Fibroblast of lung (primary cell): ENCODE measurements at regions not wholly inside any gene's neighbourhood (a gene's known extent, or its start where the extent isn't known, plus 50 kb on each side); places are given as distances from the start of the nearest gene placed in this dataset.

ENCODE experiments used
- DNase-seq, 2 donors: peaks; one replicate each; pipeline versions ENCODE4 v3.0.0 to v3.0.0-alpha.2; 2010; ENCODE audit warnings: low read depth in 2 of 2
- H2AFZ ChIP-seq: 2 replicates; pipeline ENCODE4 v1.5.1; 2012; ENCODE audit warnings: low read length, control low read depth, inconsistent platforms
- H3K27ac ChIP-seq: 2 replicates; pipeline ENCODE4 v1.5.1; 2011; ENCODE audit warnings: low read length, control low read depth; ENCODE audit not compliant: insufficient read depth
- H3K27me3 ChIP-seq: 2 replicates; pipeline ENCODE4 v1.5.1; 2011; ENCODE audit warnings: mild to moderate bottlenecking, low read length; ENCODE audit not compliant: control insufficient read depth, insufficient read depth
- H3K36me3 ChIP-seq: 2 replicates; pipeline ENCODE4 v1.5.1; 2011; ENCODE audit warnings: low read length; ENCODE audit not compliant: control insufficient read depth, insufficient read depth
- H3K4me1 ChIP-seq: 2 replicates; pipeline ENCODE4 v1.5.1; 2011; ENCODE audit warnings: low read length; ENCODE audit not compliant: control insufficient read depth, insufficient read depth; ENCODE audit errors: extremely low read depth
- H3K4me2 ChIP-seq: 2 replicates; pipeline ENCODE4 v1.5.1; 2011; ENCODE audit warnings: low read length, control low read depth; ENCODE audit not compliant: insufficient read depth; ENCODE audit errors: extremely low read depth
- H3K4me3 ChIP-seq, 4 experiments: fragments of 200-600 bp in 1 of 4; sonication (generic) in 1 of 4; replicated peaks in 1 of 4; 2 replicates each; pipeline ENCODE4 v1.5.1; 2011 to 2016; ENCODE audit warnings: low read length in 4 of 4, low read depth in 3 of 4, mild to moderate bottlenecking in 3 of 4, control low read depth in 2 of 4, inconsistent platforms in 1 of 4, mixed read lengths in 1 of 4; ENCODE audit not compliant: insufficient read depth in 1 of 4; ENCODE audit errors: control extremely low read depth in 1 of 4
- H3K79me2 ChIP-seq: 2 replicates; pipeline ENCODE4 v1.5.1; 2012; ENCODE audit warnings: mild to moderate bottlenecking, low read length, inconsistent platforms; ENCODE audit not compliant: control insufficient read depth, insufficient read depth
- H3K9ac ChIP-seq: 2 replicates; pipeline ENCODE4 v1.5.1; 2011; ENCODE audit warnings: mild to moderate bottlenecking, low read length, control low read depth; ENCODE audit not compliant: insufficient read depth
- H3K9me3 ChIP-seq: 2 replicates; pipeline ENCODE4 v1.5.1; 2012; ENCODE audit warnings: low read depth, low read length; ENCODE audit not compliant: control insufficient read depth, insufficient read depth
- H4K20me1 ChIP-seq: 2 replicates; pipeline ENCODE4 v1.5.1; 2011; ENCODE audit warnings: low read length; ENCODE audit not compliant: control insufficient read depth, insufficient read depth; ENCODE audit errors: extremely low read depth
- EZH2 ChIP-seq: IDR thresholded peaks from 2 replicates; pipeline ENCODE4 v1.5.1; 2012; ENCODE audit warnings: low read length, control low read depth, mild to moderate bottlenecking; ENCODE audit errors: missing control alignments
- TF ChIP-seq, protein P1 (sequence below), 2 donors: IDR thresholded peaks in 1 of 2; conservative IDR thresholded peaks in 1 of 2; 1 replicate in 1 of 2; 2 replicates in 1 of 2; pipeline ENCODE4 v1.5.1; 2011 to 2012; ENCODE audit warnings: low read length in 2 of 2, control low read depth in 1 of 2, inconsistent platforms in 1 of 2, low read depth in 1 of 2, mild to moderate bottlenecking in 1 of 2

DNA sequence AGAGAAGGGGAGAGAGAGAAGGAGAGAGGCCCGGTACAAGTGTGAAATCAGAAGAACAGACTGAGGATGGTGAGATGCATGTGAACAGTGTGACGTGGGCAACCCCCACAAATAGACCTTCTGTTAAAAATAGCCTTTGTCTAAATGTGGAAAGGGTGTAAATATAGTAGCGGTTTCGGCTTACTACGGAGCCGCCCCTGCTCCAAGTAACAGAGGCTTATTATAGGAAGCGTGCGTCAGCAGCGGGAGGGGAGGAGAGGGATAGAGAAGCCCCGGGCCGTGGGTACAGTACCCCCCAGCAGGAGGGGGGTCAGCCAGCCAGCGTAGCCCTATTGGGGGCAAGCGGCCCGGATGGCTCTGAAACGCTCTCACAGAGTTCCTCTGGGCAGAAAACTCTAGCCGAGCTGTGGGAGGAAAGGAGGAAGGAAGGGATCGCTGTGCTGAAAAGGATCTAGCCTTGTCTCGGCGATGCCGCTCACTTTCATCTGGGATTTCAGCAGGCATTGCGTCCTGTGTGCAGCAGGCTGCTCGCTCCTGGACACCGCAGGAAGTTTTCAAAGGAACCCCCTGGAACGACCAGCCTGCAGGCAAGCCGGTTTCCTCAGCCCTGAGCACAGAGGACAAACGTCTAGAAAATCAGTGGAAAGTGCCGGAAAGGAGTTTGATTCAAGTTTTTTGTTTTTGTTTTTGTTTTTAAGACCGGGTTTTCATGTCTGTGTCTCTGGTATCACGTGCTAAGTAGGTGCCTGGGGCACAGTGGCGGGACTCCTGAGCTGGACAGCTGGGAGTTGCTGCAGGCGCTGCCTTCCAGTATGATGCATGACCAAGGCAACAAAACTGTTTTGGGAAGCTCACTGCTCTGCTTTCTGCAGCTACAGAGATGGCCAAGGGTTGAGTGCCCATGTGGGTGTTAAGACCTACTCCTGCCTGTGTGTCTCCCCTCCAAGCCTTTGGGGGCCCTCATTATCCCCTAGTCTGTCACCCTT is 146.6 kb downstream of the SEC61B start:
- H3K27ac ChIP-seq: peak overlapping the region; percentile 75
- H3K4me1 ChIP-seq: peaks cover 20% of the 10 kb centered on the region
- peak overlapping the region; percentile 70 for H3K9ac ChIP-seq
- H3K4me3 ChIP-seq: peak overlapping the region; percentile 27 to 59 (median 44)
- H2AFZ ChIP-seq: peak overlapping the region; percentile 67
- no peaks in the 10 kb centered on the region for H4K20me1 ChIP-seq
- DNase-seq: peak; percentile 79 to 95
- H3K9me3 ChIP-seq: no peaks in the 10 kb centered on the region
- no peaks in the 10 kb centered on the region for H3K36me3 ChIP-seq
- no peaks in the 10 kb centered on the region for H3K79me2 ChIP-seq
- no peaks in the 10 kb centered on the region for H3K27me3 ChIP-seq
- no peak for TF ChIP-seq EZH2
- TF ChIP-seq, protein P1, sequence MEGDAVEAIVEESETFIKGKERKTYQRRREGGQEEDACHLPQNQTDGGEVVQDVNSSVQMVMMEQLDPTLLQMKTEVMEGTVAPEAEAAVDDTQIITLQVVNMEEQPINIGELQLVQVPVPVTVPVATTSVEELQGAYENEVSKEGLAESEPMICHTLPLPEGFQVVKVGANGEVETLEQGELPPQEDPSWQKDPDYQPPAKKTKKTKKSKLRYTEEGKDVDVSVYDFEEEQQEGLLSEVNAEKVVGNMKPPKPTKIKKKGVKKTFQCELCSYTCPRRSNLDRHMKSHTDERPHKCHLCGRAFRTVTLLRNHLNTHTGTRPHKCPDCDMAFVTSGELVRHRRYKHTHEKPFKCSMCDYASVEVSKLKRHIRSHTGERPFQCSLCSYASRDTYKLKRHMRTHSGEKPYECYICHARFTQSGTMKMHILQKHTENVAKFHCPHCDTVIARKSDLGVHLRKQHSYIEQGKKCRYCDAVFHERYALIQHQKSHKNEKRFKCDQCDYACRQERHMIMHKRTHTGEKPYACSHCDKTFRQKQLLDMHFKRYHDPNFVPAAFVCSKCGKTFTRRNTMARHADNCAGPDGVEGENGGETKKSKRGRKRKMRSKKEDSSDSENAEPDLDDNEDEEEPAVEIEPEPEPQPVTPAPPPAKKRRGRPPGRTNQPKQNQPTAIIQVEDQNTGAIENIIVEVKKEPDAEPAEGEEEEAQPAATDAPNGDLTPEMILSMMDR (conservative IDR thresholded peaks at IDR 0.05 in 1 of 2, IDR thresholded peaks at IDR 0.05 in 1 of 2; ENCODE audit: low read depth in 1 of 2, low read length in 2 of 2): no peak
- H3K4me2 ChIP-seq: peak overlapping the region; percentile 87

GRCh38 chr9:99369327-99369722 is 147.2 kb downstream of the SEC61B start:
- Histone ChIP-seq H4K20me1 (no peaks in the 10 kb centered on the region), H3K4me3 (no peak overlapping the region), H2AFZ (no peak overlapping the region), H3K9ac (no peak overlapping the region), H3K79me2 (no peaks in the 10 kb centered on the region), H3K27ac (no peak overlapping the region), H3K9me3 (no peaks in the 10 kb centered on the region), H3K36me3 (no peaks in the 10 kb centered on the region), H3K4me1 (peaks cover 20% of the 10 kb centered on the region), H3K4me2 (no peak overlapping the region), H3K27me3 (no peaks in the 10 kb centered on the region)
- no peak for DNase-seq
- TF ChIP-seq EZH2: no peak
- TF ChIP-seq, protein P1 (conservative IDR thresholded peaks at IDR 0.05 in 1 of 2, IDR thresholded peaks at IDR 0.05 in 1 of 2; ENCODE audit: low read depth in 1 of 2, low read length in 2 of 2): no peak

DNA sequence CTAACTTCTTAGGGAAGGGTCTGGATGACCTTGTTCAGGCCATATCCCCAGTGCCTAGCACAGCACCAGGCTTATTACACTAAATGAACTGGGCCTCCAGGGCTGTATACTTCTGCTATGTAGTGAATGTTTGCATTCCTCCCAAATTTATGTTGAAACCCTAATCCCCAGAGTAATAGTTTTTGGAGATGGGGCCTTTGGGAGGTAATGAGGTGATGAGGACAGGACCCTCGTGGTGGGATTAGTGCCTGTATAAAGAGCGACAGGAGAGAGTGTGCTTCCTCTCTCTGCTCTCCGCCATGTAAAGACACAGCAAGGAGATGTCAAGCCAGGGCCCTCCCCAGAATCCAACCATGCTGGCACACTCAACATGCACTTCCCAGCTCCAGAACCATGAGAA is 148.3 kb downstream of the SEC61B start:
- H3K27me3 ChIP-seq: no peaks in the 10 kb centered on the region
- no peak overlapping the region for H3K4me2 ChIP-seq
- H3K79me2 ChIP-seq: no peaks in the 10 kb centered on the region
- no peaks in the 10 kb centered on the region for H3K9me3 ChIP-seq
- no peak for DNase-seq
- H3K27ac ChIP-seq: no peak overlapping the region
- H3K4me1 ChIP-seq: peaks cover 17% of the 10 kb centered on the region
- H3K36me3 ChIP-seq: no peaks in the 10 kb centered on the region
- no peak overlapping the region for H3K4me3 ChIP-seq
- TF ChIP-seq, protein P1 (conservative IDR thresholded peaks at IDR 0.05 in 1 of 2, IDR thresholded peaks at IDR 0.05 in 1 of 2; ENCODE audit: low read depth in 1 of 2, low read length in 2 of 2): no peak
- no peak for TF ChIP-seq EZH2
- no peak overlapping the region for H2AFZ ChIP-seq
- H3K9ac ChIP-seq: no peak overlapping the region
- no peaks in the 10 kb centered on the region for H4K20me1 ChIP-seq
